H9 (cell line): ENCODE measurements at regions not wholly inside any gene's neighbourhood (a gene's known extent, or its start where the extent isn't known, plus 50 kb on each side); places are given as distances from the start of the nearest gene placed in this dataset.

Experiments used
- DNase-seq: peaks from one replicate; pipeline ENCODE4 v3.0.0-alpha.2; 2017
- H2AFZ ChIP-seq: one replicate; pipeline ENCODE4 v1.6.1; 2013; ENCODE audit warnings: mild to moderate bottlenecking, low read length, control low read depth, moderate library complexity
- H2AK5ac ChIP-seq: 2 replicates; pipeline ENCODE4 v1.6.1; 2013; ENCODE audit warnings: low read length, control low read depth, mixed read lengths; ENCODE audit not compliant: insufficient read length
- H2BK120ac ChIP-seq: one replicate; pipeline ENCODE4 v1.6.1; 2013; ENCODE audit warnings: low read depth, mild to moderate bottlenecking, low read length, control low read depth, inconsistent platforms; ENCODE audit not compliant: poor library complexity, severe bottlenecking
- H2BK12ac ChIP-seq: 2 replicates; pipeline ENCODE4 v1.6.1; 2013; ENCODE audit warnings: low read length, control low read depth, mixed read lengths, low read depth; ENCODE audit not compliant: insufficient read length
- H2BK15ac ChIP-seq: 2 replicates; pipeline ENCODE4 v1.6.1; 2013; ENCODE audit warnings: low read depth, low read length, control low read depth
- H2BK20ac ChIP-seq: one replicate; pipeline ENCODE4 v1.6.1; 2013; ENCODE audit warnings: low read depth, mild to moderate bottlenecking, low read length, control low read depth, inconsistent platforms; ENCODE audit not compliant: poor library complexity, severe bottlenecking
- H2BK5ac ChIP-seq: 2 replicates; pipeline ENCODE4 v1.6.1; 2013; ENCODE audit warnings: low read length, control low read depth, mixed read lengths; ENCODE audit not compliant: insufficient read length
- H3K14ac ChIP-seq: 2 replicates; pipeline ENCODE4 v1.6.1; 2013; ENCODE audit warnings: low read length, control low read depth; ENCODE audit not compliant: insufficient read depth
- H3K18ac ChIP-seq: 2 replicates; pipeline ENCODE4 v1.6.1; 2013; ENCODE audit warnings: low read depth, mild to moderate bottlenecking, mixed read lengths, low read length, control low read depth; ENCODE audit not compliant: insufficient read length
- H3K23ac ChIP-seq: 2 replicates; pipeline ENCODE4 v1.6.1; 2013; ENCODE audit warnings: low read length, control low read depth, mixed read lengths, low read depth; ENCODE audit not compliant: insufficient read length
- H3K23me2 ChIP-seq: 2 replicates; pipeline ENCODE4 v1.6.1; 2013; ENCODE audit warnings: low read depth, mild to moderate bottlenecking, mixed read lengths, low read length, control low read depth; ENCODE audit not compliant: insufficient read length, poor library complexity, severe bottlenecking
- H3K27ac ChIP-seq: 2 replicates; pipeline ENCODE4 v1.5.1; 2013; ENCODE audit warnings: low read length, control low read depth, mixed read lengths, low read depth; ENCODE audit not compliant: insufficient read length
- H3K27me3 ChIP-seq: 2 replicates; pipeline ENCODE4 v1.6.1; 2013; ENCODE audit warnings: low read length, control low read depth, inconsistent platforms; ENCODE audit not compliant: insufficient read depth
- H3K4ac ChIP-seq: 2 replicates; pipeline ENCODE4 v1.6.1; 2013; ENCODE audit warnings: low read depth, mild to moderate bottlenecking, control low read depth, inconsistent platforms, low read length, moderate library complexity
- H3K4me1 ChIP-seq: 2 replicates; pipeline ENCODE4 v1.6.1; 2013; ENCODE audit warnings: low read length, control low read depth, inconsistent platforms; ENCODE audit not compliant: insufficient read depth
- H3K4me2 ChIP-seq: 2 replicates; pipeline ENCODE4 v1.6.1; 2013; ENCODE audit warnings: low read length, control low read depth, mixed read lengths; ENCODE audit not compliant: insufficient read length, insufficient read depth
- H3K56ac ChIP-seq: 2 replicates; pipeline ENCODE4 v1.6.1; 2013; ENCODE audit warnings: low read depth, mild to moderate bottlenecking, mixed read lengths, low read length, control low read depth; ENCODE audit not compliant: insufficient read length
- H3K79me1 ChIP-seq: 2 replicates; pipeline ENCODE4 v1.6.1; 2013; ENCODE audit warnings: low read depth, mild to moderate bottlenecking, moderate library complexity, low read length, control low read depth, inconsistent platforms; ENCODE audit not compliant: insufficient read depth, poor library complexity, severe bottlenecking
- H3K79me2 ChIP-seq: 2 replicates; pipeline ENCODE4 v1.6.1; 2013; ENCODE audit warnings: low read length, control low read depth, inconsistent platforms; ENCODE audit not compliant: insufficient read depth
- H3K9ac ChIP-seq: 2 replicates; pipeline ENCODE4 v1.6.1; 2013; ENCODE audit warnings: low read length, control low read depth, mixed read lengths; ENCODE audit not compliant: insufficient read length; ENCODE audit errors: extremely low read depth
- H3K9me3 ChIP-seq: one replicate; pipeline ENCODE4 v1.6.1; 2013; ENCODE audit warnings: low read depth, low read length, inconsistent platforms; ENCODE audit not compliant: control insufficient read depth
- H3T11ph ChIP-seq: one replicate; pipeline ENCODE4 v1.6.1; 2013; ENCODE audit warnings: mild to moderate bottlenecking, low read length, control low read depth, inconsistent platforms
- H4K20me1 ChIP-seq: one replicate; pipeline ENCODE4 v1.6.1; 2013; ENCODE audit not compliant: control insufficient read depth, insufficient read length, insufficient read depth
- H4K5ac ChIP-seq: 2 replicates; pipeline ENCODE4 v1.6.1; 2013; ENCODE audit warnings: low read depth, mild to moderate bottlenecking, mixed read lengths, low read length, control low read depth; ENCODE audit not compliant: insufficient read length
- H4K8ac ChIP-seq: replicated peaks from 2 replicates; pipeline ENCODE4 v1.6.1; 2013; ENCODE audit warnings: low read length, control low read depth, mixed read lengths, low read depth; ENCODE audit not compliant: insufficient read length
- H4K91ac ChIP-seq: 2 replicates; pipeline ENCODE4 v1.6.1; 2013; ENCODE audit warnings: low read depth, mild to moderate bottlenecking, moderate library complexity, mixed read lengths, low read length, control low read depth; ENCODE audit not compliant: insufficient read length
- H3K27ac Mint-ChIP-seq, 3 experiments: 2 replicates in 2 of 3; 3 replicates in 1 of 3; pipeline ENCODE4 v1.8.0; 2020 to 2021; ENCODE audit warnings: mixed read lengths in 3 of 3, mild to moderate bottlenecking in 1 of 3, moderate library complexity in 1 of 3
- H3K27me3 Mint-ChIP-seq: 2 replicates; pipeline ENCODE4 v1.8.0; 2021; ENCODE audit warnings: low read depth, mild to moderate bottlenecking, moderate library complexity, mixed read lengths
- H3K36me3 Mint-ChIP-seq, 3 experiments: 2 replicates in 2 of 3; 3 replicates in 1 of 3; pipeline ENCODE4 v1.8.0; 2020 to 2021; ENCODE audit warnings: low read depth in 3 of 3, mixed read lengths in 3 of 3; ENCODE audit not compliant: insufficient read depth in 1 of 3
- H3K4me1 Mint-ChIP-seq, 2 experiments: 2 replicates each; pipeline ENCODE4 v1.8.0; 2020; ENCODE audit warnings: mixed read lengths in 2 of 2
- H3K4me3 Mint-ChIP-seq, 2 experiments: 2 replicates in 1 of 2; 3 replicates in 1 of 2; pipeline ENCODE4 v1.8.0; 2020 to 2021; ENCODE audit warnings: mild to moderate bottlenecking in 2 of 2, mixed read lengths in 2 of 2, moderate library complexity in 1 of 2
- H3K9me3 Mint-ChIP-seq, 2 experiments: 2 replicates in 1 of 2; 3 replicates in 1 of 2; pipeline ENCODE4 v1.8.0; 2020; ENCODE audit warnings: mild to moderate bottlenecking in 2 of 2, mixed read lengths in 2 of 2, moderate library complexity in 1 of 2
- whole genome bisulfite sequencing: extraction: QIAGEN DNeasy Blood & Tissue Kit; methylation state at CpG from one replicate; pipeline ENCODE4 v1.1.7; 2013; ENCODE audit warnings: missing lambda C conversion rate, low lambda C conversion rate, mixed read lengths; ENCODE audit not compliant: insufficient read length; ENCODE audit errors: extremely low coverage; 5-methylcytosine and 5-hydroxymethylcytosine counted together
- TF ChIP-seq, protein P1 (sequence below): fragments of 200-600 bp; sonication (generic); conservative IDR thresholded peaks from 3 replicates; pipeline ENCODE4 v1.8.0; 2021; ENCODE audit warnings: antibody characterized with exemption, mild to moderate bottlenecking

DNA sequence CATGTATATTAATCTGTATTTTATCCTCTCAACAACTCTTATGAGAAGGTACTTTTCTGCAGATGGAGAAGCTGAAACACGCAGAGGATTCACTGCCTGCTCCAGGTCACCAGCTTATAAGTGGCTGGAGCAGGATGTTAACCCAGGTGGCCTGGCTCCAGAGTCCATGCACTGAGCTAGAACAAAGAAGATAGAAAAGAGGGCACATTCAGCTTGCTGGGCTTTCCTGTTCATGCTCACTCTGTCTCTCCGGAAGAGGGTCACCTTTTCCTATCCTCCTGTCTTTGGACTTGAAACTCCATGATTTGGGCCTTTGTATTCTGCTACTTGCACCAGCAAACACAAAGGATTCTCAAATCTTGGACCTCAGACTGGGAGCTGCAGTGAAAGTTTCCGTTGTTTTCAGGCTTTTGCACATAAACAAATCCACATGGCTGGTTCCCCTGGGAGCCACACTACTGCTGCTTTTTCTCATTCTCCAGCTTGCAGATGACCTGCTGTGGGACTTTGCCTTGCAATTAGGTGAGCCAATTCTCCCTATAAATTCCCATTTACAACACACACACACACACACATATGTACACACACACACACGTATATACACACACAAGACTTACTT is 117.3 kb upstream of the GRK3 start:
- peaks cover 5% of the 10 kb centered on the region for H3K23me2 ChIP-seq
- H4K5ac ChIP-seq = no peak overlapping the region
- no peak overlapping the region for H4K91ac ChIP-seq
- no peak overlapping the region for H2AK5ac ChIP-seq
- no peak for DNase-seq
- H4K8ac ChIP-seq = no peak overlapping the region
- Mint-ChIP-seq H3K9me3 (no peaks in the 10 kb centered on the region; a peak in 1 of 5 replicates), H3K4me3 (peak overlapping the region; percentile 90 to 95; a peak in 4 of 5 replicates), H3K4me1 (peaks cover 18 to 27% of the 10 kb centered on the region in 2 experiments), H3K27me3 (no peaks in the 10 kb centered on the region), H3K27ac (peak overlapping the region in 1 of 3 experiments; percentile 61; a peak in 2 of 7 replicates), H3K36me3 (peaks cover 0 to 9% (median 0%) of the 10 kb centered on the region in 3 experiments; a peak in 3 of 7 replicates)
- H3K14ac ChIP-seq = no peak overlapping the region
- H2BK5ac ChIP-seq = no peak overlapping the region
- H2BK120ac ChIP-seq = no peak overlapping the region
- no peaks in the 10 kb centered on the region for H3K4me1 ChIP-seq
- no peak overlapping the region for H3K23ac ChIP-seq
- no peaks in the 10 kb centered on the region for H4K20me1 ChIP-seq
- TF ChIP-seq, protein P1, sequence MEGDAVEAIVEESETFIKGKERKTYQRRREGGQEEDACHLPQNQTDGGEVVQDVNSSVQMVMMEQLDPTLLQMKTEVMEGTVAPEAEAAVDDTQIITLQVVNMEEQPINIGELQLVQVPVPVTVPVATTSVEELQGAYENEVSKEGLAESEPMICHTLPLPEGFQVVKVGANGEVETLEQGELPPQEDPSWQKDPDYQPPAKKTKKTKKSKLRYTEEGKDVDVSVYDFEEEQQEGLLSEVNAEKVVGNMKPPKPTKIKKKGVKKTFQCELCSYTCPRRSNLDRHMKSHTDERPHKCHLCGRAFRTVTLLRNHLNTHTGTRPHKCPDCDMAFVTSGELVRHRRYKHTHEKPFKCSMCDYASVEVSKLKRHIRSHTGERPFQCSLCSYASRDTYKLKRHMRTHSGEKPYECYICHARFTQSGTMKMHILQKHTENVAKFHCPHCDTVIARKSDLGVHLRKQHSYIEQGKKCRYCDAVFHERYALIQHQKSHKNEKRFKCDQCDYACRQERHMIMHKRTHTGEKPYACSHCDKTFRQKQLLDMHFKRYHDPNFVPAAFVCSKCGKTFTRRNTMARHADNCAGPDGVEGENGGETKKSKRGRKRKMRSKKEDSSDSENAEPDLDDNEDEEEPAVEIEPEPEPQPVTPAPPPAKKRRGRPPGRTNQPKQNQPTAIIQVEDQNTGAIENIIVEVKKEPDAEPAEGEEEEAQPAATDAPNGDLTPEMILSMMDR = no peak
- peaks cover 5% of the 10 kb centered on the region for H3K79me1 ChIP-seq
- no peak overlapping the region for H3K27ac ChIP-seq
- no peaks in the 10 kb centered on the region for H3K9me3 ChIP-seq
- H3K79me2 ChIP-seq = peaks cover 23% of the 10 kb centered on the region; the same call in 1 of the 2 replicates
- H2BK15ac ChIP-seq = no peak overlapping the region
- peak overlapping the region; percentile 51 for H2AFZ ChIP-seq
- no peak overlapping the region for H2BK20ac ChIP-seq
- H3K56ac ChIP-seq = no peak overlapping the region
- no peak overlapping the region for H3K4me2 ChIP-seq
- no CpG with 5 or more reads among the region's 4 CpGs for WGBS
- H3K4ac ChIP-seq = no peak overlapping the region
- H3K9ac ChIP-seq = no peak overlapping the region
- H3T11ph ChIP-seq = no peak overlapping the region
- H3K27me3 ChIP-seq = no peaks in the 10 kb centered on the region
- no peak overlapping the region for H2BK12ac ChIP-seq
- no peak overlapping the region for H3K18ac ChIP-seq
